Kidney (tissue), 13 donors: ENCODE measurements at regions not wholly inside any gene's neighbourhood (a gene's known extent, or its start where the extent isn't known, plus 50 kb on each side); places are given as distances from the start of the nearest gene placed in this dataset.
"Not testable (repeated sequence)": the region's sequence is repeated elsewhere in the genome, so short reads cannot be mapped to it uniquely, and the experiment has no call there.

Experiments
- DNase-seq, 5 donors: peaks; one replicate each; pipeline ENCODE4 v3.0.0-alpha.2; 2013 to 2020
- FAIRE-seq: peaks from 2 replicates; lab custom pipeline; 2012; peaks lifted over from hg19 to GRCh38; lab: Jason Lieb, UNC
- H3K27ac ChIP-seq, 2 donors: one replicate each; pipeline ENCODE4 v1.7.0; 2013; ENCODE audit warnings: low read depth in 2 of 2, low read length in 2 of 2, inconsistent platforms in 1 of 2
- H3K27me3 ChIP-seq: one replicate; pipeline ENCODE4 v1.7.1; 2013; ENCODE audit warnings: low read length, inconsistent platforms; ENCODE audit not compliant: control insufficient read depth, insufficient read depth
- H3K36me3 ChIP-seq, 3 donors: one replicate each; pipeline versions ENCODE4 v1.7.0 to v1.7.1; 2013; ENCODE audit warnings: low read length in 3 of 3, control low read depth in 1 of 3, inconsistent platforms in 1 of 3; ENCODE audit not compliant: insufficient read depth in 3 of 3, control insufficient read depth in 2 of 3
- H3K4me1 ChIP-seq, 3 donors: one replicate each; pipeline versions ENCODE4 v1.7.0 to v1.7.1; 2013; ENCODE audit warnings: low read length in 3 of 3, inconsistent platforms in 1 of 3, low read depth in 1 of 3; ENCODE audit not compliant: control insufficient read depth in 2 of 3, insufficient read depth in 2 of 3
- H3K4me3 ChIP-seq, 3 donors: one replicate each; pipeline versions ENCODE4 v1.7.0 to v1.8.1; 2013; ENCODE audit warnings: low read length in 3 of 3, control low read depth in 1 of 3, inconsistent platforms in 1 of 3
- H3K9ac ChIP-seq, 3 donors: one replicate each; pipeline versions ENCODE4 v1.7.0 to v1.7.1; 2013; ENCODE audit warnings: low read length in 3 of 3, control low read depth in 1 of 3, inconsistent platforms in 1 of 3
- H3K9me3 ChIP-seq, 3 donors: one replicate each; pipeline versions ENCODE4 v1.7.0 to v1.7.1; 2013; ENCODE audit warnings: low read length in 3 of 3, control low read depth in 1 of 3, inconsistent platforms in 1 of 3; ENCODE audit not compliant: control insufficient read depth in 2 of 3, insufficient read depth in 1 of 3
- CTCF ChIP-seq: IDR thresholded peaks from 3 replicates; pipeline ENCODE4 v1.5.1; 2012; ENCODE audit warnings: mild to moderate bottlenecking, moderate library complexity, borderline replicate concordance; ENCODE audit not compliant: insufficient read depth; ENCODE audit errors: extremely low read depth
- intact Hi-C: fragments of 100-400 bp; cut with DNase I; formaldehyde crosslinking; loops from one replicate; pipeline ENCODE4 v1.11.1; 2022
- donor health status: control.
- donor health status: control.
- donor health status: control.
- donor health status: control.
- donor health status: control.
- donor health status: DM: yes; HTN: yes; CAD: no.
- donor health status: Normal renal cell carcinoma (clear cell type).

DNA sequence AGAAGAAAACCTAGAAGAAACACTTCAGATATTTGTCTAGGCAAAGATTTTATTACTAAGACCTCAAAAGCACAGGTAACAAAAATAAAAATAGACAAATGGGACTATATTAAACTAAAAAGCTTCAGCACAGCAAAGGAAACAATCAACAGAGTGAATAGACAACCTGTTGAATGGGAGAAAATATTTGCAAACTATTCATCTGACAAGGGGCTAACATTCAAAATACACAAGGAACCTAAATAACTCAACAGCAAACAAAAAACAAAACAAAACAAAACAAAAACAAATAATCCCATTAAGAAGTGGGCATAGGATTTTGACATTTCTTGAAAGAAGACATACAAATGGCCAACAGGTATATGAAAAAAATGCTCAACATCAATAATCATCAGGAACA, 192.7 kb upstream of the ZCCHC13 start:
- no peak for FAIRE-seq
- no peak overlapping the region for H3K9ac ChIP-seq
- no peaks in the 10 kb centered on the region for H3K4me1 ChIP-seq
- H3K27ac ChIP-seq = no peak overlapping the region
- H3K4me3 ChIP-seq = no peak overlapping the region
- no peak for DNase-seq
- no peak for TF ChIP-seq CTCF
- H3K27me3 ChIP-seq = peaks cover 2% of the 10 kb centered on the region
- H3K9me3 ChIP-seq = no peaks in the 10 kb centered on the region
- intact Hi-C loops = no loop called here
- H3K36me3 ChIP-seq = no peaks in the 10 kb centered on the region

DNA sequence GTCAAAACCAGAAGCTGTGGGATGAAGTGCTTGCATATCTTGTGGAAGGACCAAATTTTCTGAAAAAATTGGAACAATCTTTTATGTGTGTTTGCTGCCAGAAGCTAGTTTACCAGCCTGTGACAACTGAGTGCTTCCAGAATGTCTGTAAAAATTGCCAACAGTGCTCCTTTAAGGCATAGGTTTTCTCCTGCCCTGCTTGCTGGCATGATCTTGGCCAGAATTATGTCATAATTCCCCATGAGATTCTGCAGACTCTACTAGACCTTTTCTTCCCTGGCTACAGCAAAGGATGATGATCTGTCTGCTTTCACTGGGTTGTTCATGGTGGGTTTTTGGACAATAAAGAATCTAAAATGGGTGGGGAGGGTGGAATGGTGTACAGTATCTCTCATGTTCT, 196.3 kb upstream of the ZCCHC13 start:
- FAIRE-seq (no peak), DNase-seq (no peak)
- intact Hi-C loops = no loop called here
- H3K27ac ChIP-seq = no peak overlapping the region
- no peaks in the 10 kb centered on the region for H3K9me3 ChIP-seq
- H3K9ac ChIP-seq = no peak overlapping the region
- TF ChIP-seq CTCF = no peak
- no peaks in the 10 kb centered on the region for H3K4me1 ChIP-seq
- peaks cover 2% of the 10 kb centered on the region for H3K27me3 ChIP-seq
- H3K36me3 ChIP-seq = peaks cover 0 to 2% (median 0%) of the 10 kb centered on the region in 3 donors
- no peak overlapping the region for H3K4me3 ChIP-seq

DNA sequence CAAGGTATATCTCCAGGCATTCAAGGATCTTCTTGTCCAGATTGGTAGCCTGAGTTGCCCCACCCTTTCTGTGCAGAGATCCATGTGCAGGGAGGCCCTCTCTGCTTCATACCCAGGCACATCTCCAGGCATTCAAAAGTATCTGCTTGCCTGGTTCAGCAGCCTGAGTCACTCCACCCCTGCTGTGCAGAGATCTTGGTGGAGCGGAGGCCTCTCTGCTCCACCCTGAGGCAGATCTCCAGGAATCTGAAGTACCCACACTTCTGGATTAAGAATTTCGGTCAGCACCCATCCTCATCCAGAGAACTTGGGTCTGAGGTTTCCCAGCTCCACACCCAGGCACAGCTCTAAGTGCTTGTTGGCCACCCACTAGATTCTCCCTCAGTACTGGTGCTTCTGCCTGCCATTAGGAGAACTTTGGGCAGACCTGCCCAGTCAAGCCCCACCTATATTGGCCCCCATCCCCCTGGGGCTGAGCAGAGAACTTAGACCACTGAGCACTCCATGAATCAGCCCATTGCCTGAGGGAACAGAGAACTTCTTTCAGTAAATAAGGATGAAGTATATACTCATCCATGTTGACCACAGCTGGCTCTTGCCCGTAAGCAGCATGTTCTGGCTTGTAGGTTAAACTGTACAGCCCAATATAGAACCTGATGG, 199.5 kb upstream of the ZCCHC13 start:
- H3K4me3 ChIP-seq = no peak overlapping the region
- no peak for TF ChIP-seq CTCF
- no peak overlapping the region for H3K27ac ChIP-seq
- FAIRE-seq (no peak), DNase-seq (no peak)
- H3K4me1 ChIP-seq = no peaks in the 10 kb centered on the region
- H3K27me3 ChIP-seq = peaks cover 2% of the 10 kb centered on the region
- H3K36me3 ChIP-seq = peaks cover 0 to 2% (median 0%) of the 10 kb centered on the region in 3 donors
- intact Hi-C loops = no loop called here
- H3K9me3 ChIP-seq = no peaks in the 10 kb centered on the region
- H3K9ac ChIP-seq = no peak overlapping the region

- H3K27ac ChIP-seq, H3K36me3 ChIP-seq, H3K4me3 ChIP-seq, FAIRE-seq, H3K27me3 ChIP-seq, intact Hi-C loops, H3K4me1 ChIP-seq, H3K9me3 ChIP-seq, H3K9ac ChIP-seq: not testable (repeated sequence)
- peak in 1 of 5 donors; percentile 67 for DNase-seq
These were observed 205.6 kb upstream of the ZCCHC13 start for GRCh38 chrX:74098407-74098806.
